Fibroblast of lung (primary cell): ENCODE measurements at regions not wholly inside any gene's neighbourhood (a gene's known extent, or its start where the extent isn't known, plus 50 kb on each side); places are given as distances from the start of the nearest gene placed in this dataset.

Source experiments
- DNase-seq, 2 donors: peaks; one replicate each; pipeline versions ENCODE4 v3.0.0 to v3.0.0-alpha.2; 2010; ENCODE audit warnings: low read depth in 2 of 2
- H2AFZ ChIP-seq: 2 replicates; pipeline ENCODE4 v1.5.1; 2012; ENCODE audit warnings: low read length, control low read depth, inconsistent platforms
- H3K27ac ChIP-seq: 2 replicates; pipeline ENCODE4 v1.5.1; 2011; ENCODE audit warnings: low read length, control low read depth; ENCODE audit not compliant: insufficient read depth
- H3K27me3 ChIP-seq: 2 replicates; pipeline ENCODE4 v1.5.1; 2011; ENCODE audit warnings: mild to moderate bottlenecking, low read length; ENCODE audit not compliant: control insufficient read depth, insufficient read depth
- H3K36me3 ChIP-seq: 2 replicates; pipeline ENCODE4 v1.5.1; 2011; ENCODE audit warnings: low read length; ENCODE audit not compliant: control insufficient read depth, insufficient read depth
- H3K4me1 ChIP-seq: 2 replicates; pipeline ENCODE4 v1.5.1; 2011; ENCODE audit warnings: low read length; ENCODE audit not compliant: control insufficient read depth, insufficient read depth; ENCODE audit errors: extremely low read depth
- H3K4me2 ChIP-seq: 2 replicates; pipeline ENCODE4 v1.5.1; 2011; ENCODE audit warnings: low read length, control low read depth; ENCODE audit not compliant: insufficient read depth; ENCODE audit errors: extremely low read depth
- H3K4me3 ChIP-seq, 4 experiments: fragments of 200-600 bp in 1 of 4; sonication (generic) in 1 of 4; replicated peaks in 1 of 4; 2 replicates each; pipeline ENCODE4 v1.5.1; 2011 to 2016; ENCODE audit warnings: low read length in 4 of 4, low read depth in 3 of 4, mild to moderate bottlenecking in 3 of 4, control low read depth in 2 of 4, inconsistent platforms in 1 of 4, mixed read lengths in 1 of 4; ENCODE audit not compliant: insufficient read depth in 1 of 4; ENCODE audit errors: control extremely low read depth in 1 of 4
- H3K79me2 ChIP-seq: 2 replicates; pipeline ENCODE4 v1.5.1; 2012; ENCODE audit warnings: mild to moderate bottlenecking, low read length, inconsistent platforms; ENCODE audit not compliant: control insufficient read depth, insufficient read depth
- H3K9ac ChIP-seq: 2 replicates; pipeline ENCODE4 v1.5.1; 2011; ENCODE audit warnings: mild to moderate bottlenecking, low read length, control low read depth; ENCODE audit not compliant: insufficient read depth
- H3K9me3 ChIP-seq: 2 replicates; pipeline ENCODE4 v1.5.1; 2012; ENCODE audit warnings: low read depth, low read length; ENCODE audit not compliant: control insufficient read depth, insufficient read depth
- H4K20me1 ChIP-seq: 2 replicates; pipeline ENCODE4 v1.5.1; 2011; ENCODE audit warnings: low read length; ENCODE audit not compliant: control insufficient read depth, insufficient read depth; ENCODE audit errors: extremely low read depth
- EZH2 ChIP-seq: IDR thresholded peaks from 2 replicates; pipeline ENCODE4 v1.5.1; 2012; ENCODE audit warnings: low read length, control low read depth, mild to moderate bottlenecking; ENCODE audit errors: missing control alignments
- TF ChIP-seq, protein P1 (sequence below), 2 donors: IDR thresholded peaks in 1 of 2; conservative IDR thresholded peaks in 1 of 2; 1 replicate in 1 of 2; 2 replicates in 1 of 2; pipeline ENCODE4 v1.5.1; 2011 to 2012; ENCODE audit warnings: low read length in 2 of 2, control low read depth in 1 of 2, inconsistent platforms in 1 of 2, low read depth in 1 of 2, mild to moderate bottlenecking in 1 of 2

DNA sequence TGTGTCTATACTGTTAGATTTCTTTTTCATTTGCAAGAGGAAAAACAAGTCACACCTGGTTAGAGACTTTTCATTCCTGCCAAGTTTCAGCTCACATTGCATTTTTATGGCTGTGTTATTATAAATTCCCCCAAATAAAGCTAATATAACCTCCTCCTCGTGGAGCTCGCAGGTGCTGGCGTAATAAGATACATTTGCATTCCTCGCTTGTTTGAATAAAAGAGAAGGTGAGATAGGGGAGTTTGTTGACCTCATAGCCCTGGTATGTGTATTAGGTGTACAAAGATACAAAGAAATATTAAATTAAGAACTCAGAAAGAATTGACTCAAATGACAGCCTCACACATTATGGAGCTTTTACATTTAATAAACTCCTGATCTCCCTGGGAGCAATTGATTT, 257.7 kb upstream of the SP8 start:
- no peaks in the 10 kb centered on the region for H3K36me3 ChIP-seq
- H3K9ac ChIP-seq: no peak overlapping the region
- no peak overlapping the region for H3K4me2 ChIP-seq
- no peaks in the 10 kb centered on the region for H3K4me1 ChIP-seq
- no peaks in the 10 kb centered on the region for H3K27me3 ChIP-seq
- H3K4me3 ChIP-seq: no peak overlapping the region
- H4K20me1 ChIP-seq: no peaks in the 10 kb centered on the region
- no peak for TF ChIP-seq EZH2
- TF ChIP-seq, protein P1, sequence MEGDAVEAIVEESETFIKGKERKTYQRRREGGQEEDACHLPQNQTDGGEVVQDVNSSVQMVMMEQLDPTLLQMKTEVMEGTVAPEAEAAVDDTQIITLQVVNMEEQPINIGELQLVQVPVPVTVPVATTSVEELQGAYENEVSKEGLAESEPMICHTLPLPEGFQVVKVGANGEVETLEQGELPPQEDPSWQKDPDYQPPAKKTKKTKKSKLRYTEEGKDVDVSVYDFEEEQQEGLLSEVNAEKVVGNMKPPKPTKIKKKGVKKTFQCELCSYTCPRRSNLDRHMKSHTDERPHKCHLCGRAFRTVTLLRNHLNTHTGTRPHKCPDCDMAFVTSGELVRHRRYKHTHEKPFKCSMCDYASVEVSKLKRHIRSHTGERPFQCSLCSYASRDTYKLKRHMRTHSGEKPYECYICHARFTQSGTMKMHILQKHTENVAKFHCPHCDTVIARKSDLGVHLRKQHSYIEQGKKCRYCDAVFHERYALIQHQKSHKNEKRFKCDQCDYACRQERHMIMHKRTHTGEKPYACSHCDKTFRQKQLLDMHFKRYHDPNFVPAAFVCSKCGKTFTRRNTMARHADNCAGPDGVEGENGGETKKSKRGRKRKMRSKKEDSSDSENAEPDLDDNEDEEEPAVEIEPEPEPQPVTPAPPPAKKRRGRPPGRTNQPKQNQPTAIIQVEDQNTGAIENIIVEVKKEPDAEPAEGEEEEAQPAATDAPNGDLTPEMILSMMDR (conservative IDR thresholded peaks at IDR 0.05 in 1 of 2, IDR thresholded peaks at IDR 0.05 in 1 of 2; ENCODE audit: low read depth in 1 of 2, low read length in 2 of 2): no peak
- no peak overlapping the region for H2AFZ ChIP-seq
- H3K27ac ChIP-seq: no peak overlapping the region
- no peaks in the 10 kb centered on the region for H3K9me3 ChIP-seq
- no peak for DNase-seq
- no peaks in the 10 kb centered on the region for H3K79me2 ChIP-seq

DNA sequence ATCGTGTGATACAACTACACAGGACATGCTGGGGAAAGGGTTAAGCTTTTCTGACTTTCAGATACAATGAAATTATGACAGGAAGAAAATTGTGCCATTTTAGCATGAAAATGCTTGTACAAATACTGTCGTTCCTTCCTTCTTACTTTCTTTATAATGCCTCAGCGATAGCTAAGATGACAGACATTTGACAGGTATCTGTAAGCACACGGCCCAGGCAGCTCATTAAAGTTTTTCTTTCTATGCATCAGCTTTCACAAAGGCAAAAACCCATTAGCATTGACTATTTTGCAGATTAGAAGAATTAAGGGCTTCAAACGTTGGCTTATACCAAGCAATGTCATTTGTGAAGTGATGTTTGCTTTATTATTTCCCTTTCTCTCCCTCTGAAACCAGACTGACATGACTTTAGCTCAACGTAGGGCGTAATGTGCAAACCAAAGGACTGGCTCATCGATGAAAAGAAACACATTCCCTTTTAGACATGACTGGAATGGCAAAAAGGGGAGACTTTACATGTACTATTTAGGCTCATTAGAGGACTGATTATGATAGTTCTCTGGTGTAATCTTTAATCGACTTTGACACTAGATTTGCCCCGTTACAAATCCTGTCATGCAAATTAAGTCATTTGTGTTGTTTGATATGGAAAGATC, 258.4 kb upstream of the SP8 start:
- Histone ChIP-seq H3K9ac (no peak overlapping the region), H3K4me3 (no peak overlapping the region), H4K20me1 (no peaks in the 10 kb centered on the region), H3K4me1 (no peaks in the 10 kb centered on the region), H2AFZ (no peak overlapping the region), H3K79me2 (no peaks in the 10 kb centered on the region), H3K4me2 (no peak overlapping the region), H3K36me3 (no peaks in the 10 kb centered on the region), H3K9me3 (no peaks in the 10 kb centered on the region), H3K27me3 (no peaks in the 10 kb centered on the region), H3K27ac (no peak overlapping the region)
- DNase-seq: no peak
- no peak for TF ChIP-seq EZH2
- TF ChIP-seq, protein P1 (conservative IDR thresholded peaks at IDR 0.05 in 1 of 2, IDR thresholded peaks at IDR 0.05 in 1 of 2; ENCODE audit: low read depth in 1 of 2, low read length in 2 of 2): no peak

DNA sequence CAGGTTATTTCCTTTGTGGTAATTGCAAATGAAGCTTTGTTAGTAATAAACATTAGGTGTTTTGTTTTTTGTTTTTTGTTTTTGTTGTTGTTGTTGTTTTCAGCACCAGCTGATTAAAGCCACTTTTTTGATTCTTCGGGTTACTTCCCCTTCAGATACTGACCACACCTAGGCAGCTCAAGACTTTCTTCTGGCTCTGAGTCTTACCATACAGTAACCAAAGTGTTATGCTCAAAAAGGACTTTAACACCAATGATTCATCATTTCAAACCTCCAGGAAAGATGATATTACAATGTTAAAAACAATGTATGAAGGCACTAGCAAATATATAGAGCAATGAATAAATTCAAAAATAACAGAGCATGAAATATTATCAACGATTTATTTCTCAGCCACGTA, 265.2 kb upstream of the SP8 start:
- H3K27ac ChIP-seq: no peak overlapping the region
- TF ChIP-seq, protein P1 (conservative IDR thresholded peaks at IDR 0.05 in 1 of 2, IDR thresholded peaks at IDR 0.05 in 1 of 2; ENCODE audit: low read depth in 1 of 2, low read length in 2 of 2): no peak
- TF ChIP-seq EZH2: no peak

More for the DNA sequence above, 265.2 kb upstream of the SP8 start:
- Histone ChIP-seq H3K27me3 (no peaks in the 10 kb centered on the region), H3K4me3 (no peak overlapping the region), H3K9ac (no peak overlapping the region), H3K4me1 (no peaks in the 10 kb centered on the region), H4K20me1 (no peaks in the 10 kb centered on the region), H3K9me3 (no peaks in the 10 kb centered on the region), H2AFZ (no peak overlapping the region), H3K79me2 (no peaks in the 10 kb centered on the region), H3K36me3 (no peaks in the 10 kb centered on the region), H3K4me2 (no peak overlapping the region)
- no peak for DNase-seq
